Tibial nerve (tissue), 4 donors: ENCODE measurements at regions not wholly inside any gene's neighbourhood (a gene's known extent, or its start where the extent isn't known, plus 50 kb on each side); places are given as distances from the start of the nearest gene placed in this dataset.

Experiments used
- DNase-seq, 2 donors: peaks; one replicate each; pipeline ENCODE4 v3.0.0-alpha.2; 2019; ENCODE audit warnings: low spot score in 2 of 2
- H3K27ac ChIP-seq, 4 donors: fragments of 200-600 bp; sonication (generic) in 3 of 4; one replicate each; pipeline ENCODE4 v1.5.1; 2017 to 2019; ENCODE audit warnings: mild to moderate bottlenecking in 1 of 4
- H3K27me3 ChIP-seq, 2 donors: fragments of 200-600 bp; sonication (generic) in 1 of 2; one replicate each; pipeline versions ENCODE4 v1.5.1 to v1.6.0; 2017 to 2019
- H3K36me3 ChIP-seq, 3 donors: fragments of 200-600 bp; sonication (generic); one replicate each; pipeline ENCODE4 v1.5.1; 2018 to 2019
- H3K4me1 ChIP-seq, 4 donors: fragments of 200-600 bp; sonication (generic) in 3 of 4; one replicate each; pipeline ENCODE4 v1.5.1; 2017 to 2019
- H3K4me3 ChIP-seq, 4 donors: fragments of 200-600 bp; sonication (generic) in 3 of 4; one replicate each; pipeline ENCODE4 v1.5.1; 2017 to 2019; ENCODE audit warnings: mild to moderate bottlenecking in 1 of 4, moderate library complexity in 1 of 4
- H3K9me3 ChIP-seq, 4 donors: fragments of 200-600 bp; sonication (generic) in 3 of 4; one replicate each; pipeline ENCODE4 v1.5.1; 2017 to 2019
- CTCF ChIP-seq, 5 experiments: fragments of 200-600 bp in 3 of 5; fragments of 450-650 bp in 2 of 5; sonication (generic) in 3 of 5; IDR thresholded peaks; one replicate each; pipeline ENCODE4 v1.5.1; 2016 to 2019; ENCODE audit warnings: antibody characterized with exemption in 5 of 5, mild to moderate bottlenecking in 3 of 5, moderate library complexity in 2 of 5
- EP300 ChIP-seq, 2 donors: sonication (generic); formaldehyde crosslinking; IDR thresholded peaks; one replicate each; pipeline ENCODE4 v1.6.1; 2017; ENCODE audit warnings: antibody characterized with exemption in 2 of 2, mild to moderate bottlenecking in 1 of 2
- POLR2A ChIP-seq, 2 donors: fragments of 450-650 bp; IDR thresholded peaks; one replicate each; pipeline ENCODE4 v1.6.1; 2017; ENCODE audit warnings: antibody characterized with exemption in 2 of 2, mild to moderate bottlenecking in 2 of 2, moderate library complexity in 2 of 2
- WGBS, 2 donors: methylation state at CpG; one replicate each; pipeline ENCODE4 v1.1.5; 2018; 5-methylcytosine and 5-hydroxymethylcytosine counted together

GRCh38 chr21:36544545-36544944 lies 64.6 kb upstream of the CLDN14 start:
- no peaks in the 10 kb centered on the region for H3K4me1 ChIP-seq
- peaks cover 0 to 23% of the 10 kb centered on the region in 2 donors for H3K27me3 ChIP-seq
- no peaks in the 10 kb centered on the region for H3K36me3 ChIP-seq
- no peak overlapping the region for H3K27ac ChIP-seq
- no peak for TF ChIP-seq POLR2A (IDR thresholded peaks at IDR 0.05)
- no peak for TF ChIP-seq EP300 (IDR thresholded peaks at IDR 0.05)
- TF ChIP-seq CTCF (IDR thresholded peaks at IDR 0.05) = no peak
- no peaks in the 10 kb centered on the region for H3K9me3 ChIP-seq
- DNase-seq = no peak
- H3K4me3 ChIP-seq = no peak overlapping the region
- WGBS, 2 donors = 48 to 50% methylated on average over 9 of the region's 9 CpGs

- Histone ChIP-seq H3K4me3 (no peak overlapping the region), H3K27ac (no peak overlapping the region), H3K36me3 (no peaks in the 10 kb centered on the region), H3K27me3 (peaks cover 0 to 15% of the 10 kb centered on the region in 2 donors), H3K4me1 (peaks cover 0 to under 1% (median 0%) of the 10 kb centered on the region in 4 donors), H3K9me3 (no peaks in the 10 kb centered on the region)
- no peak for DNase-seq
- TF ChIP-seq CTCF (IDR thresholded peaks at IDR 0.05) = no peak
- TF ChIP-seq EP300 (IDR thresholded peaks at IDR 0.05) = no peak
- no peak for TF ChIP-seq POLR2A (IDR thresholded peaks at IDR 0.05)
- 48 to 49% methylated on average over 6 of the region's 6 CpGs for WGBS, 2 donors
These were observed 66.0 kb upstream of the CLDN14 start for GRCh38 chr21:36545776-36546511.

GRCh38 chr21:36547464-36547863 lies 67.5 kb upstream of the CLDN14 start:
- no peak overlapping the region for H3K4me3 ChIP-seq
- TF ChIP-seq POLR2A (IDR thresholded peaks at IDR 0.05) (no peak), CTCF (IDR thresholded peaks at IDR 0.05) (no peak), EP300 (IDR thresholded peaks at IDR 0.05) (no peak)
- H3K27ac ChIP-seq = no peak overlapping the region
- H3K4me1 ChIP-seq = peaks cover 0 to 9% (median 0%) of the 10 kb centered on the region in 4 donors
- DNase-seq = no peak
- H3K27me3 ChIP-seq = peaks cover 0 to 6% of the 10 kb centered on the region in 2 donors
- no peaks in the 10 kb centered on the region for H3K9me3 ChIP-seq
- H3K36me3 ChIP-seq = no peaks in the 10 kb centered on the region
- 73 to 80% methylated on average over 14 of the region's 14 CpGs for WGBS, 2 donors

GRCh38 chr21:36548866-36549265 lies 68.9 kb upstream of the CLDN14 start:
- no peaks in the 10 kb centered on the region for H3K27me3 ChIP-seq
- no peak overlapping the region for H3K27ac ChIP-seq
- no peaks in the 10 kb centered on the region for H3K9me3 ChIP-seq
- no peak overlapping the region for H3K4me3 ChIP-seq
- TF ChIP-seq POLR2A (IDR thresholded peaks at IDR 0.05) (no peak), EP300 (IDR thresholded peaks at IDR 0.05) (no peak), CTCF (IDR thresholded peaks at IDR 0.05) (no peak)
- DNase-seq = no peak
- 25 to 47% methylated on average over 3 of the region's 3 CpGs for WGBS, 2 donors
- peaks cover 0 to 9% (median 0%) of the 10 kb centered on the region in 4 donors for H3K4me1 ChIP-seq
- no peaks in the 10 kb centered on the region for H3K36me3 ChIP-seq

- Histone ChIP-seq H3K27me3 (no peaks in the 10 kb centered on the region), H3K36me3 (no peaks in the 10 kb centered on the region), H3K9me3 (no peaks in the 10 kb centered on the region), H3K4me3 (no peak overlapping the region), H3K4me1 (peaks cover 0 to 9% (median 0%) of the 10 kb centered on the region in 4 donors), H3K27ac (no peak overlapping the region)
- 72 to 81% methylated on average over 7 of the region's 7 CpGs for WGBS, 2 donors
- no peak for DNase-seq
- TF ChIP-seq EP300 (IDR thresholded peaks at IDR 0.05) (no peak), POLR2A (IDR thresholded peaks at IDR 0.05) (no peak), CTCF (IDR thresholded peaks at IDR 0.05) (no peak)
These were observed 69.5 kb upstream of the CLDN14 start for GRCh38 chr21:36549470-36549869.
